Right lobe of liver (tissue), 4 donors: ENCODE measurements at regions not wholly inside any gene's neighbourhood (a gene's known extent, or its start where the extent isn't known, plus 50 kb on each side); places are given as distances from the start of the nearest gene placed in this dataset.

Experiments
- CTCF ChIP-seq, 4 donors: fragments of 200-600 bp in 3 of 4; fragments of 450-650 bp in 1 of 4; IDR thresholded peaks; one replicate each; pipeline versions ENCODE4 v1.5.1 to v1.8.0; 2016 to 2022; ENCODE audit warnings: antibody characterized with exemption in 4 of 4, mild to moderate bottlenecking in 2 of 4
- POLR2A ChIP-seq: fragments of 450-650 bp; IDR thresholded peaks from one replicate; pipeline ENCODE4 v1.6.1; 2017; ENCODE audit warnings: antibody characterized with exemption, mild to moderate bottlenecking
- donor health status: DM: no; HTN: no; CAD: no.
- donor health status: DM: no; HTN: no; CAD: no.
- donor health status: DM: no; HTN: yes; CAD: no.

GRCh38 chr2:40016151-40016885 is 237.3 kb upstream of the THUMPD2 start:
- no peak for TF ChIP-seq CTCF (IDR thresholded peaks at IDR 0.05)
- no peak for TF ChIP-seq POLR2A
